GM23338 (cell line): ENCODE measurements at regions not wholly inside any gene's neighbourhood (a gene's known extent, or its start where the extent isn't known, plus 50 kb on each side); places are given as distances from the start of the nearest gene placed in this dataset.

ENCODE experiments used
- ATAC-seq: fragments of 200-7000 bp; cut with Tn5 transposase; 3 replicates; pipeline ENCODE4 v1.9.1; 2020
- DNase-seq: peaks from one replicate; pipeline ENCODE4 v3.0.0-alpha.2; 2015; ENCODE audit warnings: low spot score
- H2AFZ ChIP-seq: fragments of 200-600 bp; sonication (generic); 2 replicates; pipeline ENCODE4 v1.8.0; 2016; ENCODE audit warnings: antibody characterized with exemption, mild to moderate bottlenecking, moderate library complexity
- H3F3A ChIP-seq: fragments of 200-600 bp; sonication (generic); replicated peaks from 2 replicates; pipeline ENCODE4 v1.8.0; 2017; ENCODE audit warnings: antibody characterized with exemption, mixed run types, low read depth
- H3K27ac ChIP-seq: fragments of 200-600 bp; sonication (generic); 2 replicates; pipeline ENCODE4 v1.6.1; 2016; ENCODE audit warnings: low read depth
- H3K27me3 ChIP-seq: fragments of 200-600 bp; sonication (generic); 2 replicates; pipeline ENCODE4 v1.8.0; 2016; ENCODE audit warnings: mild to moderate bottlenecking, mixed run types, moderate library complexity; ENCODE audit not compliant: insufficient read depth
- H3K36me3 ChIP-seq: fragments of 200-600 bp; sonication (generic); 2 replicates; pipeline ENCODE4 v1.8.0; 2016; ENCODE audit warnings: mild to moderate bottlenecking; ENCODE audit not compliant: insufficient read depth
- H3K4me1 ChIP-seq: fragments of 200-600 bp; sonication (generic); 2 replicates; pipeline ENCODE4 v1.8.0; 2016; ENCODE audit warnings: mild to moderate bottlenecking, moderate library complexity; ENCODE audit not compliant: insufficient read depth
- H3K4me2 ChIP-seq: fragments of 200-600 bp; sonication (generic); 2 replicates; pipeline ENCODE4 v1.7.1; 2017; ENCODE audit warnings: mixed run types
- H3K4me3 ChIP-seq: fragments of 200-600 bp; sonication (generic); 2 replicates; pipeline ENCODE4 v1.6.1; 2016; ENCODE audit warnings: mixed run types
- H3K79me2 ChIP-seq: fragments of 200-600 bp; sonication (generic); replicated peaks from 2 replicates; pipeline ENCODE4 v1.8.0; 2017; ENCODE audit warnings: mild to moderate bottlenecking; ENCODE audit not compliant: insufficient read depth
- H3K9me2 ChIP-seq: fragments of 200-600 bp; sonication (generic); 2 replicates; pipeline ENCODE4 v1.8.0; 2017; ENCODE audit not compliant: insufficient read depth
- H4K20me1 ChIP-seq: fragments of 200-600 bp; sonication (generic); replicated peaks from 2 replicates; pipeline ENCODE4 v1.8.0; 2017; ENCODE audit warnings: mild to moderate bottlenecking; ENCODE audit not compliant: insufficient read depth
- H3K27ac Mint-ChIP-seq: 2 replicates; pipeline ENCODE4 v1.8.0; 2020; ENCODE audit warnings: inconsistent platforms, mild to moderate bottlenecking, moderate library complexity, mixed read lengths
- H3K27me3 Mint-ChIP-seq: 3 replicates; pipeline ENCODE4 v1.8.0; 2022; ENCODE audit warnings: low read depth, mild to moderate bottlenecking, moderate library complexity, mixed read lengths, inconsistent platforms; ENCODE audit not compliant: insufficient read depth, poor library complexity
- H3K36me3 Mint-ChIP-seq: 3 replicates; pipeline ENCODE4 v1.8.0; 2021; ENCODE audit warnings: low read depth, mild to moderate bottlenecking, inconsistent platforms, moderate library complexity, mixed read lengths
- H3K4me1 Mint-ChIP-seq: 3 replicates; pipeline ENCODE4 v1.8.0; 2020; ENCODE audit warnings: mild to moderate bottlenecking, inconsistent platforms, mixed read lengths
- H3K4me3 Mint-ChIP-seq: 3 replicates; pipeline ENCODE4 v1.8.0; 2021; ENCODE audit warnings: moderate library complexity, mild to moderate bottlenecking, inconsistent platforms, mixed read lengths
- H3K9me3 Mint-ChIP-seq: 3 replicates; pipeline ENCODE4 v1.8.0; 2020; ENCODE audit warnings: moderate library complexity, mild to moderate bottlenecking, inconsistent platforms, mixed read lengths
- CREB1 ChIP-seq: fragments of 250-450 bp; sonication (Bioruptor Pico); IDR thresholded peaks from 2 replicates; pipeline ENCODE4 v1.5.0; 2020; ENCODE audit warnings: low read depth, mild to moderate bottlenecking, moderate library complexity
- EZH2 ChIP-seq: fragments of 200-600 bp; sonication (generic); IDR thresholded peaks from one replicate; pipeline ENCODE4 v1.8.0; 2017; ENCODE audit warnings: antibody characterized with exemption, mild to moderate bottlenecking, low read depth; ENCODE audit not compliant: unreplicated experiment
- NANOG ChIP-seq: IDR thresholded peaks from 2 replicates; pipeline ENCODE4 v1.6.1; 2016; ENCODE audit warnings: antibody characterized with exemption, borderline replicate concordance
- POLR2AphosphoS5 ChIP-seq: IDR thresholded peaks from 2 replicates; pipeline ENCODE4 v1.6.1; 2016; ENCODE audit warnings: antibody characterized with exemption, low read depth
- REST ChIP-seq: IDR thresholded peaks from one replicate; pipeline ENCODE4 v1.6.1; 2018; ENCODE audit warnings: antibody characterized with exemption; ENCODE audit not compliant: unreplicated experiment
- STAT1 ChIP-seq: IDR thresholded peaks from one replicate; pipeline ENCODE4 v1.6.1; 2016; ENCODE audit warnings: antibody characterized with exemption; ENCODE audit not compliant: unreplicated experiment
- ZNF114 ChIP-seq: fragments of 250-450 bp; sonication (Bioruptor Pico); IDR thresholded peaks from 2 replicates; pipeline ENCODE4 v1.5.0; 2020; ENCODE audit warnings: mild to moderate bottlenecking, moderate library complexity
- ZNF331 ChIP-seq: fragments of 250-450 bp; sonication (Bioruptor Pico); IDR thresholded peaks from 2 replicates; pipeline ENCODE4 v1.5.0; 2020; ENCODE audit warnings: low read depth, mild to moderate bottlenecking, moderate library complexity
- ZNF462 ChIP-seq: fragments of 250-450 bp; sonication (Bioruptor Pico); IDR thresholded peaks from 2 replicates; pipeline ENCODE4 v1.5.0; 2020; ENCODE audit warnings: mild to moderate bottlenecking, moderate library complexity
- TF ChIP-seq, protein P1 (sequence below): IDR thresholded peaks from 2 replicates; pipeline ENCODE4 v1.6.1; 2016; ENCODE audit warnings: antibody characterized with exemption

GRCh38 chr10:118865998-118866693 lies 111.4 kb upstream of the CACUL1 start (continued):
- no peak for TF ChIP-seq POLR2AphosphoS5
- no peak for TF ChIP-seq EZH2
- TF ChIP-seq REST, result no peak
- no peak for TF ChIP-seq NANOG
- TF ChIP-seq, protein P1, sequence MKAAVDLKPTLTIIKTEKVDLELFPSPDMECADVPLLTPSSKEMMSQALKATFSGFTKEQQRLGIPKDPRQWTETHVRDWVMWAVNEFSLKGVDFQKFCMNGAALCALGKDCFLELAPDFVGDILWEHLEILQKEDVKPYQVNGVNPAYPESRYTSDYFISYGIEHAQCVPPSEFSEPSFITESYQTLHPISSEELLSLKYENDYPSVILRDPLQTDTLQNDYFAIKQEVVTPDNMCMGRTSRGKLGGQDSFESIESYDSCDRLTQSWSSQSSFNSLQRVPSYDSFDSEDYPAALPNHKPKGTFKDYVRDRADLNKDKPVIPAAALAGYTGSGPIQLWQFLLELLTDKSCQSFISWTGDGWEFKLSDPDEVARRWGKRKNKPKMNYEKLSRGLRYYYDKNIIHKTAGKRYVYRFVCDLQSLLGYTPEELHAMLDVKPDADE, result no peak
- TF ChIP-seq CREB1 (CRISPR knock-in tag), result no peak

DNA sequence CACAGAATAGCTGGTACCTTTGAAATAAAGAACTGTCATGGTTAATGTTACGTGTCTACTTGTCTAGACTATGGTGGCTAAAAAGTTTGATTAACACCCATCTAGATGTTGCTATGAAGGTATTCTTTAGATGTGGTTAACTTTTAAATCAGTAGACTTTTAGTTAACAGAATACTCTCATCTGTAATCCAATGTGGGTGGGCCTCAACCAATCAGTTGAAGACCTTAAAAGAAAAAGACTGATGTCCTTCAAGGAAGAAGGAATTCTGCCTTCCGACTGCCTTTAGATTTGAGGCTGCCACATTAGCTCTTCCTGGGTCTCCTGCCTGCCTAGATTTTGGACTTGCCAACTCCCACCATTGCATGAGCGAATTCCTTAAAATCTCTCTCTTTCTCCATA lies 113.0 kb upstream of the CACUL1 start:
- Histone ChIP-seq H3K27me3 (no peaks in the 10 kb centered on the region), H3K9me2 (no peaks in the 10 kb centered on the region), H3F3A (no peaks in the 10 kb centered on the region), H3K27ac (no peak overlapping the region), H3K4me2 (no peak overlapping the region), H3K36me3 (no peaks in the 10 kb centered on the region), H2AFZ (no peak overlapping the region), H4K20me1 (no peaks in the 10 kb centered on the region), H3K4me1 (peaks cover 6% of the 10 kb centered on the region; the same call in 1 of the 2 replicates), H3K4me3 (no peak overlapping the region), H3K79me2 (no peaks in the 10 kb centered on the region)
- TF ChIP-seq ZNF331 (CRISPR knock-in tag), result no peak
- no peak for TF ChIP-seq ZNF462
- TF ChIP-seq NANOG, result no peak
- TF ChIP-seq STAT1, result no peak
- TF ChIP-seq ZNF114 (CRISPR knock-in tag), result no peak
- no peak for TF ChIP-seq CREB1 (CRISPR knock-in tag)
- H3K27me3 Mint-ChIP-seq, result no peaks in the 10 kb centered on the region
- no peak overlapping the region for H3K27ac Mint-ChIP-seq
- H3K9me3 Mint-ChIP-seq, result no peaks in the 10 kb centered on the region
- no peaks in the 10 kb centered on the region for H3K36me3 Mint-ChIP-seq
- no peak overlapping the region for H3K4me3 Mint-ChIP-seq
- H3K4me1 Mint-ChIP-seq, result peaks cover 26% of the 10 kb centered on the region
- ATAC-seq (no peak), DNase-seq (no peak)
